ENCODE measurements at regions not wholly inside any gene's neighbourhood (a gene's known extent, or its start where the extent isn't known, plus 50 kb on each side); places are given as distances from the start of the nearest gene placed in this dataset.

GRCh38 chr2:156057647-156058046 lies 274.9 kb downstream of the NR4A2 start:
- H2BK5ac ChIP-seq (ENCODE audit: low read depth, low read length, poor library complexity, severe bottlenecking) = no peak overlapping the region
- H3K4ac ChIP-seq (ENCODE audit: low read depth, low read length) = no peak overlapping the region
- ChIA-PET POLR2A (ENCODE audit: unreplicated experiment) (no interaction called here), CTCF (no interaction called here)
- BruUV-seq (replicated peaks) = no TSS peak
- no peaks in the 10 kb centered on the region for H3K4me1 ChIP-seq (ENCODE audit: control insufficient read depth, insufficient read depth, low read length)
- no peak overlapping the region for H3K4me2 ChIP-seq (ENCODE audit: low read depth, low read length)
- H2AFZ ChIP-seq (replicated peaks; ENCODE audit: low read length, poor library complexity) = no peak overlapping the region
- no peak overlapping the region for H2BK120ac ChIP-seq (ENCODE audit: low read depth, low read length)
- H2AK5ac ChIP-seq (ENCODE audit: low read depth, low read length) = no peak overlapping the region
- H3K18ac ChIP-seq (ENCODE audit: low read depth, low read length) = no peak overlapping the region
- WGBS, 2 experiments (ENCODE audit: extremely low coverage in 2 of 2, insufficient read length in 1 of 2) = no CpG with 5 or more reads among the region's 1 CpG
- H2AK9ac ChIP-seq (replicated peaks; ENCODE audit: low read depth, low read length, poor library complexity) = no peak overlapping the region
- DNase-seq (no peak), ATAC-seq (ENCODE audit: low read depth) (no peak)
- H4K91ac ChIP-seq (ENCODE audit: insufficient read depth, low read depth, low read length) = no peak overlapping the region
- H3K79me1 ChIP-seq (ENCODE audit: low read depth in 1 of 2, low read length in 2 of 2) = no peaks in the 10 kb centered on the region
- no peak overlapping the region for H4K5ac ChIP-seq (ENCODE audit: low read depth, low read length)
- no peak overlapping the region for H4K8ac ChIP-seq (ENCODE audit: low read depth in 2 of 2, low read length in 2 of 2)
- H2BK20ac ChIP-seq (ENCODE audit: low read depth, low read length) = no peak overlapping the region
- H3K36me3 ChIP-seq (ENCODE audit: control insufficient read depth, insufficient read depth, low read length) = no peaks in the 10 kb centered on the region
- dilution Hi-C loops (cut with HindIII; ENCODE audit: low sequenced_read_pairs, unreplicated experiment) (no loop called here), intact Hi-C loops (cut with micrococcal nuclease) (no loop called here), in situ Hi-C loops (cut with MboI; ENCODE audit: low sequenced_read_pairs) (no loop called here)
- H3K9me3 ChIP-seq (ENCODE audit: control insufficient read depth, insufficient read depth, low read length) = peaks cover 2% of the 10 kb centered on the region
- H3K9ac ChIP-seq (ENCODE audit: low read depth, low read length) = no peak overlapping the region
- no peak overlapping the region for H3K27ac ChIP-seq (ENCODE audit: insufficient read depth, low read length)
- no peaks in the 10 kb centered on the region for H3K27me3 ChIP-seq (ENCODE audit: control insufficient read depth, insufficient read depth, low read length)
- no peak overlapping the region for H3K4me3 ChIP-seq (ENCODE audit: insufficient read depth, low read depth, low read length)
- H2BK15ac ChIP-seq (ENCODE audit: low read depth, low read length) = no peak overlapping the region
- no peak overlapping the region for H3K14ac ChIP-seq (replicated peaks; ENCODE audit: low read depth, low read length)
- H3K56ac ChIP-seq (ENCODE audit: extremely low read depth, insufficient read depth, low read length) = no peak overlapping the region
- H3K9me1 ChIP-seq (ENCODE audit: insufficient read depth, low read length) = no peaks in the 10 kb centered on the region
- H3K23ac ChIP-seq (ENCODE audit: low read depth, low read length) = no peak overlapping the region
- no peaks in the 10 kb centered on the region for H4K20me1 ChIP-seq (ENCODE audit: insufficient read depth, low read length)
- TF ChIP-seq SMC3 (IDR thresholded peaks at IDR 0.05; ENCODE audit: low read depth, low read length) (no peak), RAD21 (IDR thresholded peaks at IDR 0.05; ENCODE audit: low read length) (no peak), MAFK (IDR thresholded peaks at IDR 0.05; ENCODE audit: low read depth, low read length) (no peak), CTCF (conservative IDR thresholded peaks at IDR 0.05; ENCODE audit: low read depth, low read length) (no peak), RCOR1 (IDR thresholded peaks at IDR 0.05; ENCODE audit: insufficient replicate concordance, low read length) (no peak), FOS (IDR thresholded peaks at IDR 0.05; ENCODE audit: low read depth, low read length) (no peak), MXI1 (IDR thresholded peaks at IDR 0.05; ENCODE audit: borderline replicate concordance, low read depth, low read length) (no peak), BHLHE40 (IDR thresholded peaks at IDR 0.05; ENCODE audit: low read depth, low read length) (no peak), RFX5 (IDR thresholded peaks at IDR 0.05; ENCODE audit: low read depth, low read length) (no peak), NFE2L2 (IDR thresholded peaks at IDR 0.05; ENCODE audit: low read depth, low read length) (no peak), USF2 (IDR thresholded peaks at IDR 0.05; ENCODE audit: low read depth, low read length) (no peak), CEBPB (IDR thresholded peaks at IDR 0.05; ENCODE audit: low read depth, low read length) (no peak), CHD1 (IDR thresholded peaks at IDR 0.05; ENCODE audit: low read depth, low read length) (no peak), POLR2A (IDR thresholded peaks at IDR 0.05; ENCODE audit: low read depth, low read length) (no peak)

Data from IMR-90 (cell line).